HPDE6-E6E7 (cell line): ENCODE measurements at regions not wholly inside any gene's neighbourhood (a gene's known extent, or its start where the extent isn't known, plus 50 kb on each side); places are given as distances from the start of the nearest gene placed in this dataset.

Experiments
- DNase-seq: peaks from one replicate; pipeline ENCODE4 v3.0.0; 2011; ENCODE audit warnings: missing footprints; ENCODE audit errors: extremely low spot score

DNA sequence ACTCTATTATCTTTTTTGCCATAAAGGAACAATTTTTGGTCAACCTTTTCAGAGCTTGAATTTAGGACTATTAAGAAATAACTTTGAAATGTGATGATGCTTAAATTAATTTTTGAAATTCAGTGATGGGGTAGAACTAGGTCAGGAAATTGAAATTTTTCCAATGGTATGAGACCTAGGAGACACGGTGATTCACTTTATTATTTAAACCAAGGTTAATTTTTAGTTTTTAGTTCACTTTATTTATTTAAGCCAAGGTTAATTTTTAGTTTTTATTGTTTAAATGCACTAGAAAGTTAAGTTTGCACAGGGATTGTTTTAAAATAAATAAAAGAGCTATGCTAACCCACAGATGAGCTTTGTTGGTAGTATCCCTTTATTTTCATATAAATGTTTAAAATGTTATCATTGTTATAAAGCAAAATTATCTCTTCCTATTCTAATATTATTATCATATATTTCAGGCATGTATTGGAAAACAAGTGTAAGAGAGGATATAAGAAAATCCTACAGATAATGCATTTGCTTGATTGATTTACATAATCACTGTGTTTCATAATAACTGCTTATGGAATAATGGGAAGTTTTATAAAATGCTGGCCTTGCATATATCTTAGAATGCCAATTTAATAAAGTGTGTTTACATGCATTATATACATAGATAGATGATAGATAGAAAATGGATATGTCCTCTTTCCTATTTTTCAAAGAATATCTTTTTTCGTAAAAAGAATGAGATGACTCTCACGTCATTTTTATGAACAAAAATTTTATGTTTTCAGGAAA, 163.6 kb downstream of the HGF start:
- no peak for DNase-seq

DNA sequence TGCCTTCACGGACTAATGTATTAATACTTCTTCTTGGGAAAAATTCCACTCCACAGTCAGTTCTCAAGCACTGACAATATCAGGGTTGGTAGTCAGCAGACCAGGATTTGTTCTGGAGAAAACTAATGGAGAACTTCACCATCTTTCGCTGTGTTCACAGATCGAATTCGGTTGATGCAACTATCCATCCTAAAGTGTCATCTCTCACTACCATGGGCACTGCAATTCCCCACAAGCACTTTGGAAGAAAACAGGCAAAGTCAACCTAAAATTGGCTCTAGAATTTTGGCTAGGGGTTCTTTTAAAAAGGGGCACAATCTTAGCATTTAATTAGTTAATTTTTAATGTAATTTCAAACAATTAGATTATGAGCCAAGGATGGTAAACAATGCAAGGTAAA, 164.4 kb downstream of the HGF start:
- no peak for DNase-seq

DNA sequence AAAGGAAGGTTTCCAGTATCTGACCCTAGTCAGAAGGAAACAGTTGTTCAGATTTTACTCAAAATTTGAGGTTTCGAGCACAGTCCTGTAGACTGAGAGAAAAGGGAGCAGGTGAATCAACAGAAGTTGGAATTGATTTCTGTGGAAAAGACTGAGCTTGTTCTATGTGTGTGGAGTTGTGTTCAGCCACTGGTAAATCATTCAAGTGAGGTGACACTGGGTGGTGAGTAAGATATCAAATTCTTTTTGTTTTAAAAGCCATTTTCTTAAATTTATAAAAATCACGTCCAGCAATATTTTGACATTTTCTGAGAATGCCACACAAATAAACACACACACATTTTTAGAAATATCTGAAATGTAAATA, 165.1 kb downstream of the HGF start:
- no peak for DNase-seq

DNA sequence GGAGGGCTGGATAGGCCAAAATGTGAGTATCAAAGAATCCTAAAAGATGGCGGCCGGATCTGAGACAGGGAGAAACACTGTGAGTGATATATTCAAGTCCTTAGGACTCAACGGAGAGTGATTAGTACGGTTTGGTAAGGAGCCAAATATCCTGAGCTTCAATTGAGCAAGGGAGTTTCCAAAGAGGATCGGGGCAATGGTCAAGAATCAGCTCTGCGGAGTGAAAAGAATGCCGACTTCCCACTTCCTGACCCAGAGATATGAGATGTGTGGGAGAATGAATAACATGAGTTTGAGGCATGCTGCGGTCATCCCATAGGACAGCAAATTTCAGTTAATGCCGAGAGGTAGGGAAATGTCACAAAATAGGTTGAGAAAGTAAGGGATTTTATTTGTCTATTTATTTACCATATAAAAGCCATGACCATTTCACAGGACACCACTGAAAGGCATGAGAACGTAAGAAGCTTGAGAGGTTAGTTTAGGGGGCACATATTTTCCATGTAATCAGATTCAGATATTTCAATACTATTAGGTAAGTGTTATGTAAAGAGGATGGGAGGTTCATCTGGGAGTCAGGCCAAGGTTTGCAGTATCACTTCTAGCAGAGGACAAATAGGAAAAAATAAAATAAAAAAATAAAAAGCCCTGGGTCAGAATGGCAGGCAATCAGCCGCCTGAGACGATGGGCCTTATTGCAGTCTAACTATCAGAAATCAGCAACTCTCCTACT, 165.6 kb downstream of the HGF start:
- no peak for DNase-seq

DNA sequence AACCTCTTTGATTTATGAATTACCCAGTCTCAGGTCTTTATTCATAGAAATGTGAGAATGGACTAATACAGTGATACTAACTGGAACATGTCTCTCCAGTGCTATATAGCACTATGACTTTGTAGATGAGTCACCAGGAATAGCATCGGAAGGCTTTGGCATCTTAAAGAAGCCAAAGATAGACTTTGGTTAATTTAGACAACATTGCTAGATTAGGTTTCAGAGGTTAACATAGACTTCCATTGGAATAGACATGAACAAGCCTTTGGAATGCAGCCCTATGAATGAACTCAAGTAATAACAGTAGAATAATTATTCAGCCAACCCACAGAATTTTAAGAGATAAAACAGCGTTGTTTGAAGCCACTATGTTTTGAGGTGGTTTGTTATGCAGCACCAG, 169.2 kb downstream of the HGF start:
- DNase-seq: no peak

DNA sequence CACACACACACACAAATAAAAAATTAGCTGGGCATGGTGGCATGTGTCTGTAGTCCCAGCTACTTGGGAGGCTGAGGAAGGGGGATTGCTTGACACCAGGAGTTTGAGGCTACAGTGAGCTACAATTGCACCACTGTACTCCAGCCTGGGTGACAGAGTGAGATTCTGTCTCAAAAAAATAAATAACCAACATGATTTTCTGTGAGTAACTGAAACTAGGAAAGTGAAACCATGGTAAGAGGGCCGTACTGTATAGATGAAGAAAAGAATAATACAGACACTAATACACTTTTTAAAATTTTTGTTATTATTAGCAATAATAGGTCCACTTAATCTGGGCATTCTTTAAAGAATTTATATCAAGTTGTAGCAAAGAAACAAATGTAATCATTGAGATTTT, 170.9 kb downstream of the HGF start:
- no peak for DNase-seq

DNA sequence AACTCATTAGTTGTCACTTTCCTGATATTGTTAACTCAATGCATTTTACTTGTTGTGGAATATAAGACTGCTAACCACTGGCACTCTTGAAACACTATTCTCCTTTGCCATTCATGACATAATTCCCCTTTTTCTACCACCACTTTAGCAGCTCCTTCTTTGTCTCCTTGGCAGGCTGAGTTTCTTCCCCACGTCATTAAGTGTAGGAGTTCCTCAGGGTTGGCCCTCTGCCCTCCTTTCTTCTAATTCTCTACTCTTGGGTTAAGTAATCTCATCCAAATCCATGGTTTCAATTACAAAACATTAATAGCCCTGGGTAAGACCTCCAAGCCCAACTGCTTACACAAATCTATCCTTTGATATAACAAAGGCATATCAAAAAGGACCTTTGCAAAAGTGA, 175.1 kb downstream of the HGF start:
- DNase-seq: no peak

DNA sequence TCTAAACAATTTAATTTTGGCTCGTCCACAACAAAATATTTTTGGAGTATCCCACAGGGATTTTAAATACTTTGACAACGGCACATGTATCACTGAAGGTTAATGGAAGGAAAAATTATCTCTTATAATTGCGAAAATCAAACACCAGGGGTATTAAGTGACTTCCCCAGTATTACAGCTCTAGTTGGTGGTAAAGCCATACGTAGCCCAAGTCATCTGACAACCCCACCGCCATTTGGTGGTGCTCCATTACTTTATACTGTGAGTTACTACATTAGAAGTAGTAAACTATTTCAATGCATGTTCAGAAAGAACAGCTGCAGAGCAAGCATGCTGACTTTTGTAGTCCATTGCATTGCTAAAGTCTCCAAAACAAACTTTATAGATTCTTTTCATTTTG, 179.7 kb downstream of the HGF start:
- no peak for DNase-seq

DNA sequence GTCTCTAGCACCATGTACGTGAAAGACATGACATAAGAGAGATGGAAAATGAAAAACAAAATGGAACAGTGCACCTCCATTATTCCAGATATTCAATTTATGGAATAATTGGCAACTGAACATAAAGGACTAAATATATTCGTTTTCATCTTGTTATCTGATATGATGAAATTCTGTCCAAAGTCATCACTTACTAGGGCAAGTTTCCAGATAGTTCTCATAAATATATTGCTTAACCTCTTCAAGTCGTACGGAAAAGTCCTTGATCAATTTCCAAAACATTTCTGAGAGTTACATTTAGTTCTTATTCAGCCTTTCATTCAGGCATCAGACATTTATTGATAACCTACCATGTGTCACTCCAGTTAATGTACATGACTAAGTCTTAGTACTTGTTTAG, 185.2 kb downstream of the HGF start:
- DNase-seq: no peak

DNA sequence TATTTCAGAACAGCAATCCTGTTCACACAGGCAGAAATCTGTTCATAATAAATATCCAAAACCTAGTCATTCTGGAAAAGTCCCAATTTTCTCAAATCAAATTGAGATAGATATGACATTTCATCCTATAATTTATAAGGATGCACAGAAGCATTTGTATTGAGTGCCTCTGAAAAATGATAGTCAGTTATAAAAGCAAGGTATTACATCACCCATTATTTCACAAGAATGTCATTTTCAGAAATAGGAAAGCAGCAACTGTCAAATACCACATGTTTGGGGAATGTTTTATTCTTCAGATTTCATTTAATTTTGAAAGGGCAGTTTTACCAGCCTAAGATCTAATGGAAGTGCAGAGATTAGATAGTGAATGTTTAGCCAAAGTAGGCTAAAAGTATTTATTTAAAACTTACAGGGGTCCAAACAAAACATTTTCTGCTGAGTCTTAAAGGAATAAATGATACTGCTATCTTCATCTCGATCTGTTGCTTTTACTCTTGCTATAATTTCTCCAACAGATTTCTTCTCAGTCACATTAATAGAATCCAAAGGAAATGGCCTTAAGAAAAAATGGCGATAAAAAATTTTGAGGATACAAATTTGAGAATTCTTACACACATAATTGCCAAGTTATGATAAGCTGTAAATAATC, 185.8 kb downstream of the HGF start:
- DNase-seq: no peak

DNA sequence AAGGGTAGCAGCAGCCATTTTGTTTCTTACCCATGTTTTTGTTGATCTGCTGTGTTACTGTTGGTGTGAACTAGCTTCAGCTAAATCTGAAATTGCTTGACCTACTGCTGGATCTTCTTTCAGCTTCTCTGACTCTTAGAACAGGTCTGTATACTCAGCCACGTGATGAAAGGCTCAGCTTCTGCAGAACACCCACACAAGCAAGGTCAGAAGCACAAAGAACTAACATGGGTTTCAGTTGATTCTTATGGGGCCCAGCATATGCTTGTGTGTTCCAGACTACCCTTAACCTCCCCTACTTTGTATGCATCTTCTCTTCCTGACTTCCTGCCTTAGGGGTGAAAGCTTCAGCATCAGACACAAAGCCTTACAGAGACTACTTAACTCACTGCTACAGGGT, 186.8 kb downstream of the HGF start:
- no peak for DNase-seq

DNA sequence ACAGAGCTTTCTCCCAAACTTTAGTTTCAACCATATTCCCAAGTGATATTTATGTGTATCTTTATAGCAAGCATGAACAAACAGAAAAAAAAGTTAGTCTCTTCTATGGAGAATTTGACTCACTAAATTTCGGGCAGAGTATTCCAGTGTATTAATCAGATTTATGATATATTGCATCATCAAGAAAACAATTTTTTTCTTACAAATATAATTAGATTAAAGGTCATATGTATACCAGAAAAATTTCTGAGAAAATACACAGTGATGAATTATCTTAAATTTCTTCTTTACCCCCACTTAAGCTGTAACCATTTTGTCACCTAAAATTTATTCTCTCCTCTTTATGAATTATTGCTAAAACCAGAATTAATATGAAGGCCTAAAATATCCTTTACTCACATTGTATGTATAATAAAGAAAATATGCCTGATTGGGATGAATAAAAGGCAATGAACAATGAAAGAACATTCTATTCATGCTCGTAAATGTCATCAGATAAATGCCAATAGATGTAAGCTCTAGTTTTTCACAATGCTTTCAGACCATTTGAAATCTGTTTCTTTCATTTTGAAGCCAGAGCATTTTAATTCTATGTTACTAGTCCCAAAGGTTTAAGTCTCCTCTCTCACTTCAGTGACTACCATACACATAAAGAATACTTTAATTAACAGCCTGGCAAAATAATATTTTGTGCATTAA, 192.1 kb downstream of the HGF start:
- DNase-seq: no peak

DNA sequence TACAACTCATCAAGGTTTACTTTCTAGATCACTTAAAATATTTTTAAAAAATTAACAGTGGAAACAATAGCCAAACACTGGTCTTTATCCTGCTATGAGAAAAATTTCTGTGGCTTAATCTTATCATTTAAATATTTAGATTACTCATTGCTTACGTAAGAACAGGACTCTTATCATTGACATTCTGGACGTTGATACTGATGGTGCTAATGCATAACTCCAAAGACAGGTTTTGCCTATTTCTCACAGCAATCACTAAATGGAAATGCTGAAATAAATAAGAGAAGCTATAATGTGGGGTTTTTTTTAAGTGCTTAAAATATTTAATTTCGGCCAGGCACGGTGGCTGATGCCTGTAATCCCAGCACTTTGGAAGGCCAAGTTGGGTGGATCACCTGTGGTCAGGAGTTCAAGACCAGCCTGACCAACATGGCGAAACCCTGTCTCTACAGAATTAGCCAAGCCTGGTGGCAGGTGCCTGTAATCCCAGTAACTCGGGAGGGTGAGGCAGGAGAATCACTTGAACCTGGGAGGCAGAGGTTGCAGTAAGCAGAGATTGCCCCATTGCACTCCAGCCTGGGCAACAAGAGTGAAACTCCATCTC, 195.0 kb downstream of the HGF start:
- no peak for DNase-seq

DNA sequence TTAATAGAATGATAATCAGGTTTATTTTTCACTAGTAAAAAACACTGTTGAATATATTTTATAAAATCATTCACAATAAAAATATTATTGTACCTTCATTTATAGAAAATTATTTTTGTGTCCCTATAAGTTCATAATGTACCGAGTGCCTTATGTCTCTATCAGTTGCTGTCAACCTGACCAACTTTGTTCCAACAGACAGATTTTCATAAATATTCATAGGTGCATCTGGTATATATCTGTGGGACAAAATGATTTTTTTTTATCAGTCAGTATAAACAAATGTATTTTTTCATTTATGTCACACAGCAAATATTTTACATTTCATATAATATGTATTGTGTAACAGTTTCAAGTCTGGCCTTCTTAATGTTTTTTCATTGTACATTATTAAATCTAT, 195.9 kb downstream of the HGF start:
- no peak for DNase-seq

DNA sequence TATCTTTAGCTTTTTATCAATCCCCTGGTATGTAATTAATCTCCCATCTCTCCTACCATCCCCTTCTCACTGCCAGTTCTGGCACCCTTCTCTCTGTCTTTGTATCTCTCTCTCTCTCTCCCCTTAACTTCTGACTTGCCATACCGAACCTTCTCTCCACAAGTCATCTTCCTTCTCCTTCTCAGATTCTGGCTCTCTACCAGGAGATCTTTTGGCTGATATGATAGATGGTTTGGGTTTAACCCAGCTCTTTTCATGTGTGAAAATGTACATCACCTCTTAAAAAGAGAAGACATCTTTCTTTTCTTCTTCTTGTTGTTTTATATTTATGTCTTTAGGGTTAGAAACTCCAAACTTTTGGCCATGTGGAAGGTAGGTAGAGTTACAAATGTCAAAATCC, 196.7 kb downstream of the HGF start:
- DNase-seq: no peak

DNA sequence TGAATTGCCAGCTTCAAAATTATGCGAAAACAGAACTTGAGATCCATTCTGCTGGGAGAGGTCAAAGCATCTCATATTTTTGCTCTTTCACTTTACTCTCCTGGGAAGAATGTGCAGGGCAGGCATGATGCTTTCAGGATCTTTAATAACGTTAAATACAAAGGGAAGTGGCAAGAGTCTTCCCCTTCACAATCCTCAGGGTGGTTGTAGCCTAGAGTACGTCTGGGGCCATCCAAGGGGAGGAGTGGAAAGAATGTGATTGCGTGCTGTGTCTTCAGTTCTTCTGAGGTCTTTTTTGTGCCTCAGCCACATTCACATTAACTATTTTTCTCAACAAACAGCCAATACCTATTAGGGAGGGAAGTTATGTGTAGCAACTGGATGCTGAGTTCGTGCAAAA, 207.3 kb downstream of the HGF start:
- no peak for DNase-seq

DNA sequence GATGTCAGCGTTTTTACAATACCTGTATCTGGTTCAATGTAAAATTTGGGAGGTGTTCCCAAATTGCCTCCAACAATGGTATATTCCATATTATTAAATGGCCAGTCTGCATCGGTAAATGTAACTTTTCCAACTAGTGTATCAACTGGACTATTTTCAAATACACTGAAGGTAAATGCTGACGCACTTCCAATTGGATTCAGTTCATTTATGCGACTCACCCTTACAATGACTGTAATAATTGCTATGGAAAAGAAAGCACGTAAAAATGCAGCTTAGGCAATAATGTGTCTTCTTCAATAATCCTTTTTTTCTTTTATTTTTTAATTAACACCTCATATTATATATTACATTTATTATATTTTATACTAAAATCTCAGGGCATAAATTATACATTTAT, 209.1 kb downstream of the HGF start:
- no peak for DNase-seq

DNA sequence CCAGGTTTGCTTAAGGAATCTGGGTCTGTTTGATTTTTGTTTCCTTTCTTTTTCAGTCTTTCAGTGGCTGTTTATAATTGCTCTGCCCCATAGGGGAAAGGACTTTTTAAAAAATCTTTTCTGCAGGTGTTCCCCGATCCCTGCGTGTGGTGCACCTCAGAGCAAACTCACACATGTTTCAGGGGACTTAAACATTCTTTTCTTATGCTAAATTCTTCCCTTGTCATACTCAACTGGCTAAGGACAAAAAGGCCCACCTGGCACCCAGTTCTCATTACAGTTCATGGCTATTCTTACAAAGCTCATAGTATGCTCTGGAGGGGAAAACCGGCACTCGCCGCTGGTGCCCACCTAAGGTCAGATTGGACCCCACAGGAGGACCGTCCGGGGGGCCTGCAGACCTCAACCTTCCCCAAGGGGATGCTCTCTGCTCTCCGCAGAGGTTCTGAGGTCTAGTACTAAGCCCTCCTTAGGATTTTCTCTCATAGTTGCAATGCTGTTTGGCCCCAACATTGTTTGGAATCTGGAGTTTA, 220.3 kb downstream of the HGF start:
- no peak for DNase-seq

DNA sequence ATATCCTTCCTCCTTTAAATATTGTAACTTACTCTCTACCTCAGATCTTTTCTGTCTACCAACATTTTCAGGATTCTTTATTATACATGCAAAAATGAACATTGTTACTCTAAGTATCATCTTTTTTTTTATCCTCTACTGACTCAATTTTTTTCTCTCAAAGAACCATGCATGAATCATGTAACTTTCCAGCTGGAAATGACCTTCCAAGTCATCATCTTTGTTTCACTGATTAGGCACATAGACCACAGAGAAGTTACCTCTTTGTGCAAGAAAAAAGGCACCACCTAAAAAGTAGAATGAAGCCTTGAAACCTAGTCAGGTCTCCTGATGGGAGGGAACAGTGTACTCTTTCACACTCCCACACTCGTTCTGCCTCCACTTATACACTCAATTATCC, 234.9 kb downstream of the HGF start:
- DNase-seq: no peak

DNA sequence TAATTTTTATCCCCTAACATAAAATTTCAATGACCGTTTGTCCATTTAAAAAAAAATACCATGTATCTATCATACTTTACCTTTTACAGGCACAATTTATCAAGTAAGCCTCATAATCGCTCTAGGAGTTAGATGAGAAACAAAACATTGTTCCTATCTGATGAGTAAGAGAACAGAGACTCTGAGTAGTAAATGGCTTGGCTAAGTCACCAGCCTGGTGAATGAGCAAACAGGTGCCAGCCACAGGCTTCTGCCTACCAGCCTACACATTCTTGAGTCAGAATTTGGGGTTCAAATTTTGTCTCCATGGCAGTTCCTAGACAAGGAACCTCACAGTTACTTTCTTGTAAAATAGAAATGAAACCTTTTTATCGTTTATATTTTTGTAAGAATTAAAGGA, 235.4 kb downstream of the HGF start:
- no peak for DNase-seq

DNA sequence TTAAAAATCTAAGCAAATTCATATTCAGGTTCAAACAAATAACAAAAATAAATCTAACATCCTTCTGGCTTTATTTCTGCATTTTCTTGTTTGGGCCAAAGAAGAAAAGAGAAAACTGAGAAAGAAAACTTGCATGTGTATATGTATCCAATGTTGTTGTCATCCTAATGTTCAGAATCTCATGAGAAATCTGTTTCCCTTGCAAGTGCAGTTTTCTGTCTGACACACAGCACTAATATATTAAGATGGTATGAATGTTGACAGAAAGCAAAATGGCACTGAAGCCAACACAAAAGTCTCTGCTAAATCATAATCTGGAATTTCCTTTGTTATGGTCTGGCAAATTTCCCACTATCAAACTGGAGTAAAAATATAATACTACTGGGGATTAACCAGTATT, 235.9 kb downstream of the HGF start:
- DNase-seq: no peak

DNA sequence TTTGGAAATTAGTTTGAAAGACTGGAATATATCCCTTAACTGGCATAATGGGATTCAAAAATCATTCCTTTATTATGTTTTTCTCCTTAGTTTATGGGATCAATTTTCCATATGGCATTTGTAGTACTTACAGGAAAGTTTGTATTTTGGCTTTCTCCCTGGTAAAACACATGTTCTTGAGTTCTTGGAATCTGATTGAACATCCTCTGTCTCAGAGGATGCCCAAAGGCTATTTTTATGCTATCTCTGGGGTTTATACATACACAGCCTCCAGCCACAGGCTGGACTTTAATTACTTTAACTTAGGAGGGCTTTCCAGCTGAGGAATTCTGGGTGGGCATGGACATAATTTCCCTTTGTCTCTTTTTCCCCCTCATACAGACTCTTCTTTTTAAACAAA, 236.4 kb downstream of the HGF start:
- DNase-seq: no peak
